ENCODE measurements at regions not wholly inside any gene's neighbourhood (a gene's known extent, or its start where the extent isn't known, plus 50 kb on each side); places are given as distances from the start of the nearest gene placed in this dataset.

DNA sequence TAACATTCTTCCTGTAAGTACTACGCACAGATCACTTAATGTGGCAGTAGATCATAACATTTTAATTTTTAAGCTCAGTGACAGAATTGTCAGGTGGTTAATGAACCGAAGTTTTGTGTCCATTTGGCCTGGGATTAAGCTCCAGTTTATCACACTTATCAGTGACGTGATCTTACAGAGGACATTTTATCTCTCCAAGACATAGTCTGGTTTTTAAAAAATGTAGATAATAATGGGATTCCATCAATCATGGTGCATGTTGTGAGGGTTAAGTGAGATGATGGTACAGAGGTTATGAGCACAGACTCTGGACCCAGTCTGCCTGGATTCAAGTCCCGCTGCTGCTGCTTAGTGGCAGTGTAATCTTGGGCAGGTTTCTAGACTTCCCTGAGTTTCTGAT, 66.0 kb upstream of the ZFAND5 start (continued):
- TF ChIP-seq, protein P1, sequence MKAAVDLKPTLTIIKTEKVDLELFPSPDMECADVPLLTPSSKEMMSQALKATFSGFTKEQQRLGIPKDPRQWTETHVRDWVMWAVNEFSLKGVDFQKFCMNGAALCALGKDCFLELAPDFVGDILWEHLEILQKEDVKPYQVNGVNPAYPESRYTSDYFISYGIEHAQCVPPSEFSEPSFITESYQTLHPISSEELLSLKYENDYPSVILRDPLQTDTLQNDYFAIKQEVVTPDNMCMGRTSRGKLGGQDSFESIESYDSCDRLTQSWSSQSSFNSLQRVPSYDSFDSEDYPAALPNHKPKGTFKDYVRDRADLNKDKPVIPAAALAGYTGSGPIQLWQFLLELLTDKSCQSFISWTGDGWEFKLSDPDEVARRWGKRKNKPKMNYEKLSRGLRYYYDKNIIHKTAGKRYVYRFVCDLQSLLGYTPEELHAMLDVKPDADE (IDR thresholded peaks at IDR 0.05), result no peak
- no peak for TF ChIP-seq JUNB (IDR thresholded peaks at IDR 0.05; ENCODE audit: unreplicated experiment)

DNA sequence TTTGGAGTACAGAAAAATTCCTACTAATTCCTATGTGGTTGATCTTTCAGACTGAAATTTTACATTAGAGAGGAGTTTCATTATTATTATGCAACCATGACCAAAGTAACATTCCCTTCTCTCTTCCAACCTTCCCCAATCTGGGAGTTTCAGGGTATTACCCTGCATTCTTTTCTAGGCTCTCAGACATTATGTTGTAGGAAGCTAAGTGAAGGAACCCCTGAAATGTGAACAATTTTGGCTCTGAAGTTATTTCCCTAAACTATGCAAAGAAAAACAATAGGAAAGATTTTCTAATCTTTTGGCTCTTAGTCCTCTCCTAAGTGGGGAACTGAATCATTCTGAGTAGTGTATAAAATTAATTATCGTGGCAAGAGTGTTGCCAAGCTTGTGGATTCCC, 63.3 kb upstream of the ZFAND5 start:
- Histone ChIP-seq H3K36me3 (ENCODE audit: insufficient read depth) (no peaks in the 10 kb centered on the region), H3K79me2 (replicated peaks; ENCODE audit: insufficient read depth) (no peaks in the 10 kb centered on the region), H3F3A (replicated peaks; ENCODE audit: low read depth) (no peaks in the 10 kb centered on the region), H3K4me2 (no peak overlapping the region), H3K9me2 (ENCODE audit: insufficient read depth) (no peaks in the 10 kb centered on the region), H4K20me1 (replicated peaks; ENCODE audit: insufficient read depth) (no peaks in the 10 kb centered on the region), H3K27me3 (ENCODE audit: insufficient read depth) (no peaks in the 10 kb centered on the region), H3K4me3 (no peak overlapping the region), H3K4me1 (ENCODE audit: insufficient read depth) (no peaks in the 10 kb centered on the region), H2AFZ (no peak overlapping the region), H3K27ac (ENCODE audit: low read depth) (no peak overlapping the region)
- Mint-ChIP-seq H3K4me3 (no peak overlapping the region), H3K9me3 (no peaks in the 10 kb centered on the region), H3K36me3 (ENCODE audit: low read depth) (no peaks in the 10 kb centered on the region), H3K27ac (no peak overlapping the region), H3K4me1 (peaks cover 3% of the 10 kb centered on the region; the same call in 1 of the 3 replicates), H3K27me3 (ENCODE audit: insufficient read depth, low read depth, poor library complexity) (no peaks in the 10 kb centered on the region)
- ATAC-seq (no peak), DNase-seq (ENCODE audit: low spot score) (no peak)
- no peak for TF ChIP-seq EZH2phosphoT487 (IDR thresholded peaks at IDR 0.05; ENCODE audit: unreplicated experiment)
- TF ChIP-seq, protein P1 (IDR thresholded peaks at IDR 0.05), result no peak
- TF ChIP-seq ZNF114 (CRISPR knock-in tag; IDR thresholded peaks at IDR 0.05), result no peak
- TF ChIP-seq ZNF331 (CRISPR knock-in tag; IDR thresholded peaks at IDR 0.05; ENCODE audit: low read depth), result no peak
- no peak for TF ChIP-seq CREB1 (CRISPR knock-in tag; IDR thresholded peaks at IDR 0.05; ENCODE audit: low read depth)
- TF ChIP-seq NANOG (IDR thresholded peaks at IDR 0.05; ENCODE audit: borderline replicate concordance), result no peak
- TF ChIP-seq, protein P2, sequence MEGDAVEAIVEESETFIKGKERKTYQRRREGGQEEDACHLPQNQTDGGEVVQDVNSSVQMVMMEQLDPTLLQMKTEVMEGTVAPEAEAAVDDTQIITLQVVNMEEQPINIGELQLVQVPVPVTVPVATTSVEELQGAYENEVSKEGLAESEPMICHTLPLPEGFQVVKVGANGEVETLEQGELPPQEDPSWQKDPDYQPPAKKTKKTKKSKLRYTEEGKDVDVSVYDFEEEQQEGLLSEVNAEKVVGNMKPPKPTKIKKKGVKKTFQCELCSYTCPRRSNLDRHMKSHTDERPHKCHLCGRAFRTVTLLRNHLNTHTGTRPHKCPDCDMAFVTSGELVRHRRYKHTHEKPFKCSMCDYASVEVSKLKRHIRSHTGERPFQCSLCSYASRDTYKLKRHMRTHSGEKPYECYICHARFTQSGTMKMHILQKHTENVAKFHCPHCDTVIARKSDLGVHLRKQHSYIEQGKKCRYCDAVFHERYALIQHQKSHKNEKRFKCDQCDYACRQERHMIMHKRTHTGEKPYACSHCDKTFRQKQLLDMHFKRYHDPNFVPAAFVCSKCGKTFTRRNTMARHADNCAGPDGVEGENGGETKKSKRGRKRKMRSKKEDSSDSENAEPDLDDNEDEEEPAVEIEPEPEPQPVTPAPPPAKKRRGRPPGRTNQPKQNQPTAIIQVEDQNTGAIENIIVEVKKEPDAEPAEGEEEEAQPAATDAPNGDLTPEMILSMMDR (conservative IDR thresholded peaks at IDR 0.05; ENCODE audit: low read depth in 2 of 2), result no peak
- no peak for TF ChIP-seq JUNB (IDR thresholded peaks at IDR 0.05; ENCODE audit: unreplicated experiment)
- no peak for TF ChIP-seq STAT1 (IDR thresholded peaks at IDR 0.05; ENCODE audit: unreplicated experiment)
- no peak for TF ChIP-seq EZH2 (IDR thresholded peaks at IDR 0.05; ENCODE audit: low read depth, unreplicated experiment)
- no peak for TF ChIP-seq POLR2AphosphoS5 (IDR thresholded peaks at IDR 0.05; ENCODE audit: low read depth)
- TF ChIP-seq, protein P3, sequence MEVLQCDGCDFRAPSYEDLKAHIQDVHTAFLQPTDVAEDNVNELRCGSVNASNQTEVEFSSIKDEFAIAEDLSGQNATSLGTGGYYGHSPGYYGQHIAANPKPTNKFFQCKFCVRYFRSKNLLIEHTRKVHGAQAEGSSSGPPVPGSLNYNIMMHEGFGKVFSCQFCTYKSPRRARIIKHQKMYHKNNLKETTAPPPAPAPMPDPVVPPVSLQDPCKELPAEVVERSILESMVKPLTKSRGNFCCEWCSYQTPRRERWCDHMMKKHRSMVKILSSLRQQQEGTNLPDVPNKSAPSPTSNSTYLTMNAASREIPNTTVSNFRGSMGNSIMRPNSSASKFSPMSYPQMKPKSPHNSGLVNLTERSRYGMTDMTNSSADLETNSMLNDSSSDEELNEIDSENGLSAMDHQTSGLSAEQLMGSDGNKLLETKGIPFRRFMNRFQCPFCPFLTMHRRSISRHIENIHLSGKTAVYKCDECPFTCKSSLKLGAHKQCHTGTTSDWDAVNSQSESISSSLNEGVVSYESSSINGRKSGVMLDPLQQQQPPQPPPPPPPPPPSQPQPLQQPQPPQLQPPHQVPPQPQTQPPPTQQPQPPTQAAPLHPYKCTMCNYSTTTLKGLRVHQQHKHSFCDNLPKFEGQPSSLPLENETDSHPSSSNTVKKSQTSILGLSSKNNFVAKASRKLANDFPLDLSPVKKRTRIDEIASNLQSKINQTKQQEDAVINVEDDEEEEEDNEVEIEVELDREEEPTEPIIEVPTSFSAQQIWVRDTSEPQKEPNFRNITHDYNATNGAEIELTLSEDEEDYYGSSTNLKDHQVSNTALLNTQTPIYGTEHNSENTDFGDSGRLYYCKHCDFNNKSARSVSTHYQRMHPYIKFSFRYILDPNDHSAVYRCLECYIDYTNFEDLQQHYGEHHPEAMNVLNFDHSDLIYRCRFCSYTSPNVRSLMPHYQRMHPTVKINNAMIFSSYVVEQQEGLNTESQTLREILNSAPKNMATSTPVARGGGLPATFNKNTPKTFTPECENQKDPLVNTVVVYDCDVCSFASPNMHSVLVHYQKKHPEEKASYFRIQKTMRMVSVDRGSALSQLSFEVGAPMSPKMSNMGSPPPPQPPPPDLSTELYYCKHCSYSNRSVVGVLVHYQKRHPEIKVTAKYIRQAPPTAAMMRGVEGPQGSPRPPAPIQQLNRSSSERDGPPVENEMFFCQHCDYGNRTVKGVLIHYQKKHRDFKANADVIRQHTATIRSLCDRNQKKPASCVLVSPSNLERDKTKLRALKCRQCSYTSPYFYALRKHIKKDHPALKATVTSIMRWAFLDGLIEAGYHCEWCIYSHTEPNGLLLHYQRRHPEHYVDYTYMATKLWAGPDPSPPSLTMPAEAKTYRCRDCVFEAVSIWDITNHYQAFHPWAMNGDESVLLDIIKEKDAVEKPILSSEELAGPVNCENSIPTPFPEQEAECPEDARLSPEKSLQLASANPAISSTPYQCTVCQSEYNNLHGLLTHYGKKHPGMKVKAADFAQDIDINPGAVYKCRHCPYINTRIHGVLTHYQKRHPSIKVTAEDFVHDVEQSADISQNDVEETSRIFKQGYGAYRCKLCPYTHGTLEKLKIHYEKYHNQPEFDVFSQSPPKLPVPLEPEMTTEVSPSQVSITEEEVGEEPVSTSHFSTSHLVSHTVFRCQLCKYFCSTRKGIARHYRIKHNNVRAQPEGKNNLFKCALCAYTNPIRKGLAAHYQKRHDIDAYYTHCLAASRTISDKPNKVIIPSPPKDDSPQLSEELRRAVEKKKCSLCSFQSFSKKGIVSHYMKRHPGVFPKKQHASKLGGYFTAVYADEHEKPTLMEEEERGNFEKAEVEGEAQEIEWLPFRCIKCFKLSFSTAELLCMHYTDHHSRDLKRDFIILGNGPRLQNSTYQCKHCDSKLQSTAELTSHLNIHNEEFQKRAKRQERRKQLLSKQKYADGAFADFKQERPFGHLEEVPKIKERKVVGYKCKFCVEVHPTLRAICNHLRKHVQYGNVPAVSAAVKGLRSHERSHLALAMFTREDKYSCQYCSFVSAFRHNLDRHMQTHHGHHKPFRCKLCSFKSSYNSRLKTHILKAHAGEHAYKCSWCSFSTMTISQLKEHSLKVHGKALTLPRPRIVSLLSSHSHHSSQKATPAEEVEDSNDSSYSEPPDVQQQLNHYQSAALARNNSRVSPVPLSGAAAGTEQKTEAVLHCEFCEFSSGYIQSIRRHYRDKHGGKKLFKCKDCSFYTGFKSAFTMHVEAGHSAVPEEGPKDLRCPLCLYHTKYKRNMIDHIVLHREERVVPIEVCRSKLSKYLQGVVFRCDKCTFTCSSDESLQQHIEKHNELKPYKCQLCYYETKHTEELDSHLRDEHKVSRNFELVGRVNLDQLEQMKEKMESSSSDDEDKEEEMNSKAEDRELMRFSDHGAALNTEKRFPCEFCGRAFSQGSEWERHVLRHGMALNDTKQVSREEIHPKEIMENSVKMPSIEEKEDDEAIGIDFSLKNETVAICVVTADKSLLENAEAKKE (CRISPR knock-in tag; IDR thresholded peaks at IDR 0.05), result no peak
